ENCODE measurements at regions not wholly inside any gene's neighbourhood (a gene's known extent, or its start where the extent isn't known, plus 50 kb on each side); places are given as distances from the start of the nearest gene placed in this dataset.

DNA sequence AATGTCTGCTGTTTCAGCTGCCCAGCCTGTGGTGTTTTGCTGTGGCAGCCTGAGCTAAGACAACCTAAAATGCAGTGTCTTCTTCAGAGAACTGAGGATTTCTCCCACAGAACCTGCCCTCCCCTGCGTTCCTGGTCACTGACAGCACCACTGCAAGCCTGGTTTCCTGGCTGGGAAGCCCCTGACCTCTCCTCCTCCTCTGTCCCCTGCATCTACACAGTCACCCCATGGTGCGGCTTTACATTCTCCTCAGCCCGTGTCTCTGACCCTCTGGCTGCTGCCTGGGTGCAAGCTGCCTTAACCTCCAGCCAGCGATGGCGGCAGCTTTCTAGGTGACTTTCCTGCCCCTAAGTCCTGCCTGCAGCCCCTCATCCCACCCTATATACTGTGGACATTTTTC, 337.3 kb upstream of the ZNF32 start:
- Mint-ChIP-seq H3K4me1 (ENCODE audit: low read depth, unreplicated experiment) (no peaks in the 10 kb centered on the region), H3K27ac (ENCODE audit: unreplicated experiment) (no peak overlapping the region), H3K27me3 (ENCODE audit: insufficient read depth, unreplicated experiment) (peaks cover 11% of the 10 kb centered on the region), H3K36me3 (ENCODE audit: insufficient read depth, unreplicated experiment) (no peaks in the 10 kb centered on the region), H3K4me3 (ENCODE audit: unreplicated experiment) (no peak overlapping the region), H3K9me3 (ENCODE audit: unreplicated experiment) (no peaks in the 10 kb centered on the region)
- TF ChIP-seq, protein P1, sequence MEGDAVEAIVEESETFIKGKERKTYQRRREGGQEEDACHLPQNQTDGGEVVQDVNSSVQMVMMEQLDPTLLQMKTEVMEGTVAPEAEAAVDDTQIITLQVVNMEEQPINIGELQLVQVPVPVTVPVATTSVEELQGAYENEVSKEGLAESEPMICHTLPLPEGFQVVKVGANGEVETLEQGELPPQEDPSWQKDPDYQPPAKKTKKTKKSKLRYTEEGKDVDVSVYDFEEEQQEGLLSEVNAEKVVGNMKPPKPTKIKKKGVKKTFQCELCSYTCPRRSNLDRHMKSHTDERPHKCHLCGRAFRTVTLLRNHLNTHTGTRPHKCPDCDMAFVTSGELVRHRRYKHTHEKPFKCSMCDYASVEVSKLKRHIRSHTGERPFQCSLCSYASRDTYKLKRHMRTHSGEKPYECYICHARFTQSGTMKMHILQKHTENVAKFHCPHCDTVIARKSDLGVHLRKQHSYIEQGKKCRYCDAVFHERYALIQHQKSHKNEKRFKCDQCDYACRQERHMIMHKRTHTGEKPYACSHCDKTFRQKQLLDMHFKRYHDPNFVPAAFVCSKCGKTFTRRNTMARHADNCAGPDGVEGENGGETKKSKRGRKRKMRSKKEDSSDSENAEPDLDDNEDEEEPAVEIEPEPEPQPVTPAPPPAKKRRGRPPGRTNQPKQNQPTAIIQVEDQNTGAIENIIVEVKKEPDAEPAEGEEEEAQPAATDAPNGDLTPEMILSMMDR (IDR thresholded peaks at IDR 0.05; ENCODE audit: insufficient read depth in 1 of 2, low read depth in 1 of 2, low read length in 1 of 2, severe bottlenecking in 1 of 2, unreplicated experiment in 1 of 2), result no peak
- H3K4me3 ChIP-seq (ENCODE audit: low read depth, low read length), result no peak overlapping the region
- no peaks in the 10 kb centered on the region for H3K36me3 ChIP-seq (ENCODE audit: control insufficient read depth, insufficient read depth, low read length)
- no peak for DNase-seq
- CTCF ChIA-PET, result no interaction called here
- no peaks in the 10 kb centered on the region for H3K27me3 ChIP-seq (replicated peaks; ENCODE audit: control insufficient read depth, insufficient read depth, low read length)
- POLR2A ChIA-PET, result no interaction called here
- H3K4me1 ChIP-seq, result no peaks in the 10 kb centered on the region
- intact Hi-C loops (cut with micrococcal nuclease; ENCODE audit: unreplicated experiment), result no loop called here
- no peaks in the 10 kb centered on the region; the same call in 1 of the 2 replicates for H3K9me3 ChIP-seq
- no TSS peak for BruUV-seq (replicated peaks)

DNA sequence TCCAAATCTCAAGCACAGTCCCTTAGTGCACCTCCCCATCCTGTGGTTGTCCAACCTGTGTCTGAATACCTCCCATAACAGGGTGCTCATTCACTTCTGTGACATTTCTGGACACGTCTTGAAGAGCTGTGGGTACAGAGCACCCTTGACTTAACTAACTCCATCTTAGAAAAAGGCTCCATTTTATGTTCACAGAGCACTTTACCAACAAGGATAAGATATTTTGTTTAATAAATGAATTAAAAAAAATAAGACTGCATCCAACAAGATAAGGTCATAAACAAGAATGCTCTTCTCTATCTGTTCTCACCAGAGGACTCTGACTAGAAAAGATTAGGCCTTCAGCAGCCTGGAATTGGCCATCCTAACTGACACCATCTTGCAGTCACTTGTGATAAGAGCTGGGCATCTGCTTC, 335.2 kb upstream of the ZNF32 start:
- Mint-ChIP-seq H3K36me3 (ENCODE audit: insufficient read depth, unreplicated experiment) (no peaks in the 10 kb centered on the region), H3K9me3 (ENCODE audit: unreplicated experiment) (no peaks in the 10 kb centered on the region), H3K27me3 (ENCODE audit: insufficient read depth, unreplicated experiment) (peaks cover 8% of the 10 kb centered on the region), H3K4me3 (ENCODE audit: unreplicated experiment) (no peak overlapping the region), H3K27ac (ENCODE audit: unreplicated experiment) (no peak overlapping the region), H3K4me1 (ENCODE audit: low read depth, unreplicated experiment) (no peaks in the 10 kb centered on the region)
- no peaks in the 10 kb centered on the region for H3K4me1 ChIP-seq
- no peaks in the 10 kb centered on the region for H3K9me3 ChIP-seq
- DNase-seq, result no peak
- intact Hi-C loops (cut with micrococcal nuclease; ENCODE audit: unreplicated experiment), result no loop called here
- H3K36me3 ChIP-seq (ENCODE audit: control insufficient read depth, insufficient read depth, low read length), result no peaks in the 10 kb centered on the region
- ChIA-PET POLR2A (no interaction called here), CTCF (no interaction called here)
- no peaks in the 10 kb centered on the region for H3K27me3 ChIP-seq (replicated peaks; ENCODE audit: control insufficient read depth, insufficient read depth, low read length)
- TF ChIP-seq, protein P1 (IDR thresholded peaks at IDR 0.05; ENCODE audit: insufficient read depth in 1 of 2, low read depth in 1 of 2, low read length in 1 of 2, severe bottlenecking in 1 of 2, unreplicated experiment in 1 of 2), result no peak
- BruUV-seq (replicated peaks), result no TSS peak
- H3K4me3 ChIP-seq (ENCODE audit: low read depth, low read length), result no peak overlapping the region

DNA sequence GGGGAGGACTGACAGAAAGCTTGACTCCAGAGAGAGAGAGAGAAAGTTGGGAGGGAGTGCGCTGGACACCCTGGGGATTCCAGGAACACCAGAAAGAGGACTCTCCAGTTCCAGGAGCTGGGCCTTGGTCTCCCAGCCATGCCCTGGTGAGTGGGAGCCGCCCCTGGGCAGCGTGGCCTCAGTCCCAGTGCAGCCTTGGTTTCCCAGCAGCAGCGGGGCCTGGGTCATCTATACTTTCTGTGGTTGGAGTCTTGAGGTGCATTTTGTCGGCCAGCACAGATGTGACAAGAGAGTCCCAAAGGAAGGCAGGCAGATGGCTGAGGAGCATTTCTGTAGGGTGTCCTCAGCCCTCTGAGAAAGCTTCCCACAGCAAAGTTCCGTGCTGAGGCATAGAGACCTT, 334.7 kb upstream of the ZNF32 start:
- Mint-ChIP-seq H3K36me3 (ENCODE audit: insufficient read depth, unreplicated experiment) (no peaks in the 10 kb centered on the region), H3K27ac (ENCODE audit: unreplicated experiment) (no peak overlapping the region), H3K27me3 (ENCODE audit: insufficient read depth, unreplicated experiment) (peaks cover 8% of the 10 kb centered on the region), H3K9me3 (ENCODE audit: unreplicated experiment) (no peaks in the 10 kb centered on the region), H3K4me3 (ENCODE audit: unreplicated experiment) (no peak overlapping the region), H3K4me1 (ENCODE audit: low read depth, unreplicated experiment) (no peaks in the 10 kb centered on the region)
- H3K27me3 ChIP-seq (replicated peaks; ENCODE audit: control insufficient read depth, insufficient read depth, low read length), result no peaks in the 10 kb centered on the region
- POLR2A ChIA-PET, result no interaction called here
- TF ChIP-seq, protein P1 (IDR thresholded peaks at IDR 0.05; ENCODE audit: insufficient read depth in 1 of 2, low read depth in 1 of 2, low read length in 1 of 2, severe bottlenecking in 1 of 2, unreplicated experiment in 1 of 2), result no peak
- DNase-seq, result no peak
- no peaks in the 10 kb centered on the region for H3K36me3 ChIP-seq (ENCODE audit: control insufficient read depth, insufficient read depth, low read length)
- no peaks in the 10 kb centered on the region for H3K4me1 ChIP-seq
- intact Hi-C loops (cut with micrococcal nuclease; ENCODE audit: unreplicated experiment), result no loop called here
- no peaks in the 10 kb centered on the region for H3K9me3 ChIP-seq
- BruUV-seq (replicated peaks), result no TSS peak
- no peak overlapping the region for H3K4me3 ChIP-seq (ENCODE audit: low read depth, low read length)
- CTCF ChIA-PET, result no interaction called here
